ENCODE measurements at regions not wholly inside any gene's neighbourhood (a gene's known extent, or its start where the extent isn't known, plus 50 kb on each side); places are given as distances from the start of the nearest gene placed in this dataset.
A peak's percentile ranks its signal among the peaks of the same experiment; 100 is the strongest.

- H3K4me3 ChIP-seq (ENCODE audit: control insufficient read depth, low read depth, low read length), result no peak overlapping the region
- TF ChIP-seq, protein P1, sequence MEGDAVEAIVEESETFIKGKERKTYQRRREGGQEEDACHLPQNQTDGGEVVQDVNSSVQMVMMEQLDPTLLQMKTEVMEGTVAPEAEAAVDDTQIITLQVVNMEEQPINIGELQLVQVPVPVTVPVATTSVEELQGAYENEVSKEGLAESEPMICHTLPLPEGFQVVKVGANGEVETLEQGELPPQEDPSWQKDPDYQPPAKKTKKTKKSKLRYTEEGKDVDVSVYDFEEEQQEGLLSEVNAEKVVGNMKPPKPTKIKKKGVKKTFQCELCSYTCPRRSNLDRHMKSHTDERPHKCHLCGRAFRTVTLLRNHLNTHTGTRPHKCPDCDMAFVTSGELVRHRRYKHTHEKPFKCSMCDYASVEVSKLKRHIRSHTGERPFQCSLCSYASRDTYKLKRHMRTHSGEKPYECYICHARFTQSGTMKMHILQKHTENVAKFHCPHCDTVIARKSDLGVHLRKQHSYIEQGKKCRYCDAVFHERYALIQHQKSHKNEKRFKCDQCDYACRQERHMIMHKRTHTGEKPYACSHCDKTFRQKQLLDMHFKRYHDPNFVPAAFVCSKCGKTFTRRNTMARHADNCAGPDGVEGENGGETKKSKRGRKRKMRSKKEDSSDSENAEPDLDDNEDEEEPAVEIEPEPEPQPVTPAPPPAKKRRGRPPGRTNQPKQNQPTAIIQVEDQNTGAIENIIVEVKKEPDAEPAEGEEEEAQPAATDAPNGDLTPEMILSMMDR (conservative IDR thresholded peaks at IDR 0.05; ENCODE audit: control insufficient read depth, insufficient read depth, low read depth, low read length), result no peak
- DNase-seq (ENCODE audit: low read depth), result no peak
Observed at GRCh38 chr15:92224843-92225242, 168.8 kb upstream of the ST8SIA2 start.

DNA sequence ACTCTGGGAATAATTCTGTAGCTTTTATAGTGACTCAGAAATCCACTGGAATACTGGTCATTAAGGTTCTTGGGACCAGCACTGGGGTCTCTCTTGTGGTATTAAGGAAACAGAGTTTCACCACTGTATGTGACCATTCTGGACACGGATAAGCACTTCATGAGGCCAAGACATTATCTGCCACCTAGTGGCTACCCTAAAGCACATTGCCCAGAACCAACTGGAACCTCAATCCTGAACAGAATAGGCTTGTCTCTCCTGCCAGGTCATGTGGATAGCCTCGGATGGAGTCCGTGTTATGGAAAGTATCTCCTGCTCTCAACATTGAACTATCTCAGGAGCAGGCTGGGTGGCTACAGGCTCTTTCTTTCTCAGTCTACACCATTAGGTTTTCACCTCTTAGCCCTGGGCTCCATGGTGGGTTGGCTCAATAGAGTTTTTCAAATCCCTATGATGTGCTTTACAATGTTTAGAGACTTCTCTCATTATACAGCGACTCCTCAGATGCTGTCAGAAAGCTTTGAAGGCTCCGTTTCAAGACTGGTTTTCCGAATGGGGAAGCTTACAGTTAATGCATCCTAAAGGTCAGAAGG, 167.6 kb upstream of the ST8SIA2 start:
- peak; percentile 14 for DNase-seq (ENCODE audit: low read depth)
- H3K4me3 ChIP-seq (ENCODE audit: control insufficient read depth, low read depth, low read length), result no peak overlapping the region
- TF ChIP-seq, protein P1 (conservative IDR thresholded peaks at IDR 0.05; ENCODE audit: control insufficient read depth, insufficient read depth, low read depth, low read length), result peak; percentile 33

- TF ChIP-seq, protein P1 (conservative IDR thresholded peaks at IDR 0.05; ENCODE audit: control insufficient read depth, insufficient read depth, low read depth, low read length), result no peak
- H3K4me3 ChIP-seq (ENCODE audit: control insufficient read depth, low read depth, low read length), result no peak overlapping the region
- no peak for DNase-seq (ENCODE audit: low read depth)
Observed at GRCh38 chr15:92228830-92229229, 164.9 kb upstream of the ST8SIA2 start.

GRCh38 chr15:92231461-92231860, 162.2 kb upstream of the ST8SIA2 start:
- DNase-seq (ENCODE audit: low read depth), result no peak
- TF ChIP-seq, protein P1 (conservative IDR thresholded peaks at IDR 0.05; ENCODE audit: control insufficient read depth, insufficient read depth, low read depth, low read length), result no peak
- no peak overlapping the region for H3K4me3 ChIP-seq (ENCODE audit: control insufficient read depth, low read depth, low read length)

DNA sequence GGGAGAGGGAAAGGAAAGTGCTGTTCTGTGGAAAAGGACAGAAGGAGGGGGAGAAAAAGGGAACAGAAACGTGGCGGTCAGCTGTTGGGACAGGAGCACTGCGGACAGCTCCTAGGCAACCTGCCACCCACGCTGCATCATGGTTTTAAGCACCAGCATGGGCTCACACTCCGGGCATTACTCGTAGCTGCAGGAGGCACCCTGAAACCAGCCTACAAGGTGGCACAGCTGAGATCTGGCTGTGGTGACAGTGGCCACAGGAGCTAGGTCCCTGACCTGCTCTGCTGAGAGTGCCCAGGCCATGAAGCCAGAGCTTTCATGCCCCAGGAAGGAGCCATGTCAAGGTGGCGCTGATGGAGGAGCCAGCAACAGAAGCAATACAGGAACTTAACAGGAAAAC, 161.4 kb upstream of the ST8SIA2 start:
- DNase-seq (ENCODE audit: low read depth), result no peak
- no peak overlapping the region for H3K4me3 ChIP-seq (ENCODE audit: control insufficient read depth, low read depth, low read length)
- TF ChIP-seq, protein P1 (conservative IDR thresholded peaks at IDR 0.05; ENCODE audit: control insufficient read depth, insufficient read depth, low read depth, low read length), result no peak

DNA sequence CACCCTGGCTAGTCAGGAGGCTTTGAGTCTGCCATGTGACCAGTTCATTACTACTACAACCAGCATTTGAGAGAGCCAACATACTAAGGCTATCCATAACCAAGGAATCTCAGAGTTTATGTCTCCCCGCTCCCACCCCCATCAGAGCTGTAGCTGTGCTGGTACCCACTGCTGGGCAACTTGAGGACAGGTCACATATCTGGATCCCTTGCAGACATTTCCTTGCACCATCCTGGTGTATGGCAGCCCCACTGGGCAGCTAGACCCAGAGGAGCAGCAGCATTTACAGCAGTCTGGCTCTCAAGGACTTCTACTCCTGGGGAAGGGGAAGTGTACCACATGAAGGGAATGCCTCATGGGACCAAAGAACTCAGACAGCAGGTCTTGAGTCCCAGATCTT, 160.8 kb upstream of the ST8SIA2 start:
- no peak for DNase-seq (ENCODE audit: low read depth)
- H3K4me3 ChIP-seq (ENCODE audit: control insufficient read depth, low read depth, low read length), result no peak overlapping the region
- TF ChIP-seq, protein P1 (conservative IDR thresholded peaks at IDR 0.05; ENCODE audit: control insufficient read depth, insufficient read depth, low read depth, low read length), result no peak

DNA sequence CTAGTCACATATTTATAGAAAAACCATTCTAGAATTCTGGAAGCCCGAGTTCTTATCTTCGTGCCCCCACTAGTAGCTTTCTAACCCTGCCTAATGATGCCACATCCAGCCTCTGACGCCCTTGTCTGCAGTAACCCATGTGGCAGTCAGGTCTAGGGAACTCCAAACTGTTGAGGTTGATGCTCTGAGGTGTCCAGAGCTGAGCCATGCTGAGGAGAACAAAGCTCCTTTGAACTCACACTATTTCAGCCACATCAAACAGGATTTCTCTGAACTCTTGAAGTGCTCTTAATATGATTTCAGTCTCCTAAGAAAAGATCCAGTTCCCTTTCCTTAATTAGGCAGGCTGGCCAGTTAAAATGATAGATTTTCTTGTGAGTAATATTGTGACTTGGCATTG, 150.5 kb upstream of the ST8SIA2 start:
- no peak for DNase-seq (ENCODE audit: low read depth)
- H3K4me3 ChIP-seq (ENCODE audit: control insufficient read depth, low read depth, low read length), result no peak overlapping the region
- TF ChIP-seq, protein P1 (conservative IDR thresholded peaks at IDR 0.05; ENCODE audit: control insufficient read depth, insufficient read depth, low read depth, low read length), result no peak
